GM18909 (cell line): ENCODE measurements at regions not wholly inside any gene's neighbourhood (a gene's known extent, or its start where the extent isn't known, plus 50 kb on each side); places are given as distances from the start of the nearest gene placed in this dataset.

Source experiments
- ATAC-seq: cut with Tn5 transposase; IDR thresholded peaks from one replicate; pipeline ENCODE4 v1.9.1; 2021; ENCODE audit warnings: mild to moderate bottlenecking; ENCODE audit not compliant: unreplicated experiment, poor library complexity

GRCh38 chr1:238279694-238280380 lies 389.1 kb upstream of the ZP4 start:
- ATAC-seq, result no peak

GRCh38 chr1:238272145-238272544 lies 381.4 kb upstream of the ZP4 start:
- no peak for ATAC-seq

- no peak for ATAC-seq
These were observed 375.1 kb upstream of the ZP4 start for GRCh38 chr1:238265866-238266265.

- no peak for ATAC-seq
These were observed 374.2 kb upstream of the ZP4 start for GRCh38 chr1:238264951-238265350.

GRCh38 chr1:238258510-238258909 lies 367.8 kb upstream of the ZP4 start:
- no peak for ATAC-seq

DNA sequence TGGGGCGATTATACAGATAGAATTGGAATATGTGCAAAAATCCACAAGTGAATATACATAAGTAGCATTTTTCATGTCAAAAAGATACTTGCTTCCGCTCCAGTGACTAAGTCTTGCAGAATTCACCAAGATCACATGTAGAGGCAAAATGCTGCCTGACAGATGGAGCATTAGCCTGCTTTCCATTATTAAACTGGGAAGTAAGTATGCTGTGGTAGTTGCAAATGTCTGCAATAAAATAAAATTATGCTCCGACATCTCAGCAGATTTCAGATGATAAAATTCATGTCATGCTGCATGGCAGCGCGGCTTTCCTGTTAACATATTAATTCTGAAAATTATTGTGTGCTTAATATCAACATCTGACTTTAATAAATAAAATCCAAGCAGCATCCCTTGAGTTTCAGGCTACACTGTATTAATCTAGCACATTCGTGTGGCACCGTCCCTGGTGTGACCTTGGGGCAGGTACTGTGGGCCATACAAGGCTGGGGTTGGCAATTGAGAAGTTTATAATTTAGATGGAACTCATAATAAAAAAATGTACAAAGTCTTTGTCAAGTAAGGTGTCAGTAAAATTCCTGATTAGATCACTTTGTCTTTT lies 366.4 kb upstream of the ZP4 start:
- ATAC-seq, result no peak

DNA sequence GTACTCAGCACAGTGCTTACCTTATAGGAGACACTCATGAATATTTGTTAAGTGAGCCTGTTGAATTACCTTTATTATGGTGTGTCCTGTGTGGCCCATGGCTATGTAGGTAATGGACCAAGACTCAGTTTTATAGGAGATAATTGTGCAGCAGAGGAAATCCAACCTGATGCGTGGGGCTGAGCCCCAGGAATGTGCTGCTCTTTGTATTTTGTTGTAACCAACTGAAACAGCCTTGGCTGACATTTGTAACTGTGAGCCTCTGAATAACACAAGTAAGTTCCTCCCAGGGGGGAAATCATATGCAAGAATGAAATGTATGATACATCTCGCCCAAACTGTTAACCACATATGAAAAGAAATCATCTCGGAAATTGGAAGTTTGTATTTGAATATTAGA lies 364.2 kb upstream of the ZP4 start:
- ATAC-seq, result no peak

DNA sequence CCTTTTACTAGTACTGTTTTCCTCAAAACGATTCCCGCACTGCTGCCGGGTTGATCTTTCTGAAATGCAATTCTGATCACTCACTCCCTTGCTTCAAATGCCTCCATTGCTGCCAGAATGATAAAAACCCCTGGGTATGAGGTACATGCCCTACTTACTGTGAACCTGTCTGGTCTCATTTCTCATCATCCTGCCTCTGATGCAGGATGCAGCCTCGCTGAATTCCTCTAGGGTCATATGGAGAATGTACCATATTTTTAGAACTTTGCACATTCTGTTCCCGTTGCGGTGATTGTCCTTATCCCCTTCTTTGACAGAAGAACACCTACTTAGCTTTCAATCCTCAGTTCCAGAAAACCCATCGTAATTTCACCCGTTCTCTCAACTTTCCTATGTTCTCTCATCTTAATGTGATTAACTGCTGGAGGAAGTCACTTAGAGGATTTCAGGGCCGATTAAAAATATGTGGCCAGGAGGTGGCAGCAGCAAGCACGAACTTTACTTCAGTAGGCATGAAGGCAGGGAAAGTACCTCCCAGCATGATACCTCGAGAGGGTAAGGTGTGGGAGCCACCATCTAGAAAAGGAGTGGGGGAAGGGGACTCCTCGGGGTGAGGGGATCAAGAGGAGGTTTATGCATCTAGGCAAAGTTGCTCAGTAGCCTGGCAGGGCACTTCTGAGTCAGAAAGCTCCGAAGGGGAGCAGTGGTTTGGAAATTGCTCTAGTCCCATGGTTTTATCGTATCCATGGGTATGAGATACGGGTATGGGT lies 361.5 kb upstream of the ZP4 start:
- ATAC-seq, result peak; percentile 66

DNA sequence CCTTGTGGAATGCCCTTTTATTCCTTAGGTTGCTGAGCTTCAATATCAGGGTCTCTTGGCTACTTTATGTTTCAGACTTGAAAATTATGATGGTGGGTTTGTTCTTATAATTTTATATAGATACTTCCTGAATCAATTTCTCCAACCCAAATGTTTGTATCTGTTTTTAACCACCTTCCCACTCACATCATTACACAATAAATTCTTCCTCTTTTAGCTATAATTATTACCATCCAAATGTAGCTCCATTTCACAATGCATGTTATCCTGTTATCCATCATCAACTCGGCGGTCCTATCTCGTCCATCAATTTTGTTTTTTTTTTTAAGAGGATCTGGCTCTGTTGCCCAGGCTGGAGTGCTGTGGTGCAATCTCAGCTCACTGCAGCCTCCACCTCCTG lies 357.6 kb upstream of the ZP4 start:
- ATAC-seq, result no peak

- ATAC-seq, result no peak
These were observed 351.5 kb upstream of the ZP4 start for GRCh38 chr1:238242181-238242580.

DNA sequence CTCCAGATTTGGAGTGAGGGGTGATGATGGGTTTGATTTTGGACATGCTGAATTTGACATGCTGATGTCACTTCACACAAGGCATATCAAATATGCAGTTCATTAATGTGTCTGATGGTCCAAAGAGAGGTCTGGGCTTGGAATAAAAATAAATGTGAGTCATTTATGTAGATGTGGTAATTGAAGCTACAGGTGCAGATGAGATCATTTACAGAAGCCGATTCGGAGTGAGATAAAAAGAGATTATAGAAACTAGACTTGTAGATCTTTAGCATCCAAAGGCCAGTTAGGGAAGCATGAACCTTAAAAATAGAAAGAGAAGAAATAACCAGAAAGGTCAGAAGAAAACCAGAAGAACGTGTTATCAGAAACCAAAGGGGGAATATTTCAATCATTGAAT lies 350.9 kb upstream of the ZP4 start:
- no peak for ATAC-seq

DNA sequence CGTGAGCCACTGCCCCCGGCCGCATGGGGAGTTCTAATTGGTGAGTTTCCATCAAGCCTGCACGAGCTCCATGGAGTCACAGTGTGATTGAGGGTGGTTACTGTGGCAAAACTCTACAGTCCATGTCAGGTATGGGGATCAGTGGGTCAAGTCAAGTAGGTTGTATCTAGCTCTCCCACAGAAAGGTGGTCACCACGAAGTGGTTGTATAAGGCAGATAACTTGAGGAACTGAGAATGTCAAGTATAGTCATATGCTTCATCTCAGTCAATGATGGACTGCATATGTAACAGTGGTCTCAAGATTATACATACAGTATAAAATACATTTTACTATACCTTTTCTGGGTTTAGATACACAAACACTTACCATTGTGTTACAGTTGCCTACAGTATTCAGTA lies 348.6 kb upstream of the ZP4 start:
- ATAC-seq, result no peak

GRCh38 chr1:238233966-238234365 lies 343.2 kb upstream of the ZP4 start:
- no peak for ATAC-seq

DNA sequence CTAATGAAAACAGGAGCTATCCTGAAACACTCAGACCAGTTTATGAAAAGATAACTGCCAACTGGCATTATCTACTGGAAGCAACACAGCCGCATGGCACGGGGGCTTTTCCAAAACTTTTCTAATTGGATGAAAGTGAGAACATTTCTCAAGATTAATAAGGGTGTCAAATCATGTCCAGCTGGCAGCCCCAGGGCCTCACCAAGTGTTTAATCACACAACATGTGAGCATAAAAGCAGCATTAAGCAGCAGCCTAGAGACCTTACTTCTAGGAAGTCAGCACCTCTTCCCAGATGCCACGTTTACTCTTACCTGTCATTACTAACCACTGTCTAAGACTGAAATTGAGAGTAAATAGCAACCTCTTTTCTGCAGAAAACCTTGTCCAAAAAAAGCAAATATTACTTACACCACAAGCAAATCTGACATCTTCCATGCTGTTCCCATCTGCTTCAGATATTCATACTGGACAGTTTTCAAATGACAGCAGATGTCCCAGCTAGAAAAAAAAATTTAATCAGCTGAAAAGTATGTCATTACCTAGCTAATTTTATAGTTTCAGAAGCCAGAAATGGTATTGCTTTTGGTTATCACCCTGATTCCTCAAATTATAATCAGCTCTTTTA lies 341.5 kb upstream of the ZP4 start:
- ATAC-seq, result no peak

GRCh38 chr1:238226810-238227209 lies 336.1 kb upstream of the ZP4 start:
- ATAC-seq, result no peak

GRCh38 chr1:238223076-238223640 lies 332.4 kb upstream of the ZP4 start:
- no peak for ATAC-seq

DNA sequence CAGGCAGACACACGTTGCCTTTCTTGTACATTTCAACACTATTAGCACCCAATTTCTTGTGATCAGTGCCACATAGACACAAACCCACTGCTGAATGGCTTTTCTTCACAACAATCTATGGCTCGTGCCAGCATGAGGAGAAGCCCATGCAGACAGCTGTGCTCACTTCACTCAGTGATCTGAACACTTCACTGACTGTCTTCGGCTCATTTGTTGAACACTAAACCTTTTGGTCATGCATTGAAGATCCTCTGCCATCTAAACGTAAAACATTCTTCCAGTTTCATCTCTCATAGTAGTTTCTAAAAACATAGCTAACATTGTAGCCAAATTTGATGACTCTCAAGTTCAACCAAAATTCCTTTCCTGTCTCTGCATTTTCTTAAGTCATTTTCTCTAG lies 331.0 kb upstream of the ZP4 start:
- ATAC-seq, result no peak

DNA sequence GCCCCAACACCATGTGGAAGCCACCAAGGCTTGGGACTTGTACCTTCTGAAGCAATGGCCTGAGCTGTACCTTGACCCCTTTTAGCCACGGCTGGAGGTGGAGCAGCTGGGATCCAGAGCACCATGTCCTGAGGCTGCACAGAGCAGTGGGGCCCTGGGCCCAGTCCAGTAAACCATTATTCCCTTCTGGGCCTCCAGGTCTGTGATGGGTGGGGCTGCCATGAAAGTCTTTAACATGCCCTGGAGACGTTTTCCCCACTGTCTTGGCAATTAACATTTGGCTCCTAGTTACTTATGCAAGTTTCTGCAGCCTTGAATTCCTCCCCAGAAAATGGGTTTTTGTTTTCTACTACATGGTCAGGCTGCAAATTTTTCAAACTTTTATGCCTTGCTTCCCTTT lies 323.7 kb upstream of the ZP4 start:
- no peak for ATAC-seq

DNA sequence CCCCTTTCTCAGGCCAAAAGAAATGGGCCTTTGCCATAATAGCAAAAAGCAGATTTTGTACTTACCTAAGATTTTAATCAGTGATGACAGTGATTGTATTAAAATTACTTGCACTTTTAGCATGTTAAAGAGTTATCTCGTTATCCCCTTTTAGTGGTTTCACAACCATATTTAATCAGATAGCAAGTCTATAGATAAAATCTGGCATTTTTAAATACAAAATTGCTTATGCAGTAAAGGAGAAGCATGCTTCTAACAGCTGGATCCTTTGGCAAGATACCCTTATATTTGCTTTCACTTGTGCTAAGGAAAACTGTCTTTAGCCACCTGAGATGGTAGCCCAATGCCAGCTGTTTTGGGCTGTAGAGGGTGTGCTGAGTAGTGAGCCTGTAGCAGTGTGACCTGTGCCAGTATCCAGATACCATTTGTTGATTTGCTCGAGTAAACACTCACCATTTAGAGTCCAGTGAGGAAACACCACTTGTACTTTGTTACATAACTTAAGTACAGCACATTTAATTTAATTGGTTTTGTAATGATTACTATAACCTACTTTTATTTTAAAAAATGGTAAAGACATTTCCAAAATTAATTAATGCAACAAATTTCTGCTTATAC lies 314.4 kb upstream of the ZP4 start:
- no peak for ATAC-seq

DNA sequence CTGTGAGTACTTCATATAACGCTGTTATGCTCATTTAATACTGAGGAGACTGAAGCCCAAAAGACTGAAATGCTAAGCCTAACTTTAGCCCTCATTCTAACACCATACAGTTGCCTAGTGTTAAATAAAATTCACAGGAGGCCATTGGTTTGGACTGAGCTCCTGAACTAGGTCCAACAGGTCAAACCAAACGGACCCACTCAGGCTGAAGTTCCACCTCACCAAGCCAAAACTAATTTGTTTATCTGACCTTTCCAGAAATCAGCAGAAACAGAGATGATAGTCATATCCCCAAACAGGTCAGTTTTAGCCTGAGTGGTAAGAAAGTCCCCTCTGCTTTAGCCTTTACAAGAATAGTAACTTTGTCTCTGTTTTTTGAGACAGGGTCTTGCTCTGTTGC lies 311.3 kb upstream of the ZP4 start:
- no peak for ATAC-seq
